IPS-15b (cell line): ENCODE measurements at regions not wholly inside any gene's neighbourhood (a gene's known extent, or its start where the extent isn't known, plus 50 kb on each side); places are given as distances from the start of the nearest gene placed in this dataset.

ENCODE experiments used
- H3K27me3 ChIP-seq: one replicate; pipeline ENCODE4 v1.6.1; 2013; ENCODE audit warnings: low read length; ENCODE audit not compliant: control insufficient read depth, insufficient read depth
- H3K36me3 ChIP-seq: one replicate; pipeline ENCODE4 v1.6.1; 2013; ENCODE audit warnings: low read length; ENCODE audit not compliant: control insufficient read depth, insufficient read depth
- H3K4me1 ChIP-seq: one replicate; pipeline ENCODE4 v1.6.1; 2013; ENCODE audit warnings: mild to moderate bottlenecking, low read length; ENCODE audit not compliant: control insufficient read depth, insufficient read depth
- H3K4me3 ChIP-seq: one replicate; pipeline ENCODE4 v1.5.1; 2013; ENCODE audit warnings: low read depth, low read length
- H3K9ac ChIP-seq: one replicate; pipeline ENCODE4 v1.6.1; 2013; ENCODE audit warnings: low read depth, mild to moderate bottlenecking, low read length
- H3K9me3 ChIP-seq: one replicate; pipeline ENCODE4 v1.6.1; 2013; ENCODE audit warnings: mild to moderate bottlenecking, low read length; ENCODE audit not compliant: control insufficient read depth, insufficient read depth

DNA sequence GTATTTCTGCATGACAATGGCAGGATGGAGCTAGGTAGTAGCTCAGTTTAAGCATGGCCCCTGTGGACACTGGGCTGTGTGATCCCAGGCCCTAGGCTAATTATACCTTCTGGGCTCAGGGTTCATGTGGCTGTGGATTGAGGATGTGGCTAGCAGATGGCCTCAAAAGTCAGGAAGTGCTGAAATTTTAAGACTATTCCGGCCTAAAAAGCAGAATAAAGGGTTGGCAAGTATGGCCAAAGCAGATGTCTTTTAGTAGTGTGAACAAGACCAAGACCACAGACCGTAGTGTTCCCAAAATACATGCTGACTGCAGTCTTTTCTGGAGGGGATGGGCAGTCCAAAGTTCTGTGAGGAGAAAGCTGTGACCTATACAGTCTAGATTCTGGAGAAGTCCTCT, 115.7 kb upstream of the RAG2 start:
- Histone ChIP-seq H3K9me3 (no peaks in the 10 kb centered on the region), H3K4me1 (peaks cover 10% of the 10 kb centered on the region), H3K4me3 (no peak overlapping the region), H3K27me3 (peaks cover 12% of the 10 kb centered on the region), H3K9ac (no peak overlapping the region), H3K36me3 (no peaks in the 10 kb centered on the region)

DNA sequence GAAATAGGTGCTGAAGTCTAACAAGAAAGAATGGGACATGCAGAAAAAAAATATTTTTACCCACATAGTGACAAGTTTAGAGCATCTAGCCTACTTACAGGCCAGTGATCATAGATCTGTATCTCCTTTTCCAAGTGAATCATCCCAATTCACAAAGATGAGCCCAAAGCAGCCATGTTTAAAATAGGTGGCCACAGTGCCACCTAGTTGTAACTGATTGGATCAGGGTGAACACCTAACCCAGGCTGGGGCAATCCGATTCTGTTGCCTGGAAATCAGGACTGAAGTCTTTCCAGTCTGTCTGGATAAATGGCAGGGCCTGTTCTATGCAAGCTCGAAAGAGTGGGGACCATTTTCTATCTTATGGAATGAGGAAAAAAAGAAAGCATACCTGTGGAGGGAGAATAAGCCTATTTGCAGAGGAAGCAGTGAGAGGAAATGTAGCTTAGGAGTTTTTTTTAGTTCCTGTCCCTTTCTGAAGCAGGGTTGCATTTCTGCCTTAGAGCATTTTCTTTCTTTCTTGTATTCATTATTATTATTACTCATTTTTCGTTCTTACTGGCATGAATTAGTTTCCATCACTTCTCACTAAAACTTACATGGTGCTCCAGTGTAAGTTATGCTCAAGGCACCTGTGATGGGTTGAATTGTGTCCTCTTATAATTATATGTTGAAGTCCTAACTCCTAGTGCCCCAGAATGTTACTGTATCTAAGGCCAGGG, 113.2 kb upstream of the RAG2 start:
- Histone ChIP-seq H3K4me1 (no peaks in the 10 kb centered on the region), H3K4me3 (no peak overlapping the region), H3K9ac (no peak overlapping the region), H3K9me3 (no peaks in the 10 kb centered on the region), H3K27me3 (no peaks in the 10 kb centered on the region), H3K36me3 (no peaks in the 10 kb centered on the region)
